GM18517 (cell line): ENCODE measurements at regions not wholly inside any gene's neighbourhood (a gene's known extent, or its start where the extent isn't known, plus 50 kb on each side); places are given as distances from the start of the nearest gene placed in this dataset.
"Not testable (repeated sequence)": the region's sequence is repeated elsewhere in the genome, so short reads cannot be mapped to it uniquely, and the experiment has no call there.

Experiments
- ATAC-seq: cut with Tn5 transposase; IDR thresholded peaks from one replicate; pipeline ENCODE4 v1.9.1; 2021; ENCODE audit warnings: mild to moderate bottlenecking, moderate library complexity; ENCODE audit not compliant: unreplicated experiment

- no peak for ATAC-seq
These were observed 250.9 kb upstream of the DAB2 start for GRCh38 chr5:39675676-39676075.

- no peak for ATAC-seq
These were observed 249.7 kb upstream of the DAB2 start for GRCh38 chr5:39674209-39675082.

GRCh38 chr5:39671561-39671961, 246.8 kb upstream of the DAB2 start:
- no peak for ATAC-seq

DNA sequence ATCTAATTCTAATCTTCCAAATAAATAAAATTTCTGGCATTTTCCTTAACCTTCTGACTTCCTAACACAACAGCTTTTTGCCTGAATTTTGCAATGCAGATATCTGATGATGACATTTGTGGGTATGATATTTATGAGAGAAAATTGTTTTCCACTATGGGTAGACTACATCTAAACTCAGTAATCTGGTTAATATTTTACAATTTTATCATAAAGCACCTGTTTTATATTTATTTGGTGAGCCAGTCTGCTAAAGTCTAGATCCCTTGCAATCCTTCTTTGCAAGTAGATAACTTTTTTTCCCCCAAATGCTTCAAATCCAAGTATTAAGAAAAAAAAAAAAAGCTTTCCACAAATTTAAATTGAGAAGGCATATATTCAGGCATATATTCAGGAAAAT, 246.2 kb upstream of the DAB2 start:
- ATAC-seq: no peak

DNA sequence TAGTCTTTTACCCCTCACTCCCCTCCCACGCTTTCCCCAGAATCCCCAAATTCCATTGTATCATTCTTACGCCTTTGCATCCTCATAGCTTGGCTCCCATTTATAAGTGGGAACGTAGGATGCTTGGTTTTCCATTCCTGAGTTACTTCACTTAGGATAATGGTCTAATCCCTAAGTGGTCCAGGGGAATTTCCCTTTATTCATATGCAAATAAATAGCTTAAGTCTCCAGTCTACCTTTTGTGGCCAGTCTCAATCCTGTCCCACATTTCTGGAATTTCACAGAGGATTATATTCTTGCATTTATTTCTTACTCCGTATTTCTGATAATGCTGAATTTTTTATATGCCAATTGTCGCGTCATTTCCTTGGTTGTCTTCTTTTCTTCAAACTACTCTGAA, 245.6 kb upstream of the DAB2 start:
- no peak for ATAC-seq

- no peak for ATAC-seq
These were observed 244.2 kb upstream of the DAB2 start for GRCh38 chr5:39668980-39669379.

DNA sequence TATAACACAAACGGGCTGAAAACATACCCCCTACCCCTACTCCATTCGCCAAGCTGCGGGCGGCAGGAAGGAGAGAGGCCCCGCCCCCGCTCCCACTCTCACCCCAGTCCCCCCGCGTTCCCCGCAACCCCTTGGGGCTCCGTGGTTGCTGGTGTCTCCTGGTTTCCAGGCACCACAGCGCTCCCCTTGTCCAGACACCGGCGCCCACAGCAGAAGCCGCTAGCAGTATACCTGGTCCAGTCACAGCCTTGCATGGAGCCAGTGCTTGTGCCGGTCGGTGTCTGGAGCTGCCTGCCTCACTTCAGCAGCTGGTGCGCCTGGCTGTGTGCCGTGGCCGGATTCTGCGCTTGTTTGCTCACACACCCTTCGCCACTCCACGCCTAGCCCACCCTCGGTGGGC, 240.5 kb upstream of the DAB2 start:
- no peak for ATAC-seq

- ATAC-seq: no peak
These were observed 238.2 kb upstream of the DAB2 start for GRCh38 chr5:39662945-39663344.

DNA sequence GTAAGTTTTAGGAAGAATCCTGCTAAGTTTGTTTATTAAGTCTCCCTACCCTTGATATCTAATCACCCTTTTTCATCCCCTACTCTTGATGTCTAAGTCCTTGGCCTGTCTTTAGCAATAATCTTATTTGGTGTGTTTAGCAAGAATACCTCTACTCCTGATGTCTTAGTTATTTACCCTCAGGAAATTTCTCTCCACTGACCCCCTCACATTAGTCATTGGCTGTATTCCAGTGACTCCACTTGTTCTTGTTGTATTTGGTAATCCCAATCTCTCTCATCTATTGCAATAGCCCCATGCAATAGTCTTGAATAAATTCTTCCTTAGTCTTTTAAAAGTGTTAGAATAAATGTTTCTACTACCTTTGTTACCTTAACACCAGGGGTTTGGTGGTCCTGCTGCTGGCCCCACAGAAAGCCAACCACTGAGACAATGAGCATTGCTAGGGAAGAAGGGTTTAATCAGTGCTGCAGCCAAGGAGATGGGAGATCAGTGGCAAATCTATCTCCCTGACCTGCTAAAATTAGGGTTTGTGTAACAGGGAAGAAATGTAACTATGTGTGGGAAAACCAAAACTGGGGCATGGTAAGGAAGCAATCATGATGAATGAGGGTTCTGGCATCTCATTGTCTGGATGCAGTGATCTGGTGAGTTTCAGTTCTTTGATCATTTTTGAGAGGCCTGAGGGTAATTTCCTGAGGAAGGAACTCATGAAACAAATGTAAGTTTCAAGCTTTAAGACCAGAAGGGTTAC, 236.4 kb upstream of the DAB2 start:
- ATAC-seq: no peak

DNA sequence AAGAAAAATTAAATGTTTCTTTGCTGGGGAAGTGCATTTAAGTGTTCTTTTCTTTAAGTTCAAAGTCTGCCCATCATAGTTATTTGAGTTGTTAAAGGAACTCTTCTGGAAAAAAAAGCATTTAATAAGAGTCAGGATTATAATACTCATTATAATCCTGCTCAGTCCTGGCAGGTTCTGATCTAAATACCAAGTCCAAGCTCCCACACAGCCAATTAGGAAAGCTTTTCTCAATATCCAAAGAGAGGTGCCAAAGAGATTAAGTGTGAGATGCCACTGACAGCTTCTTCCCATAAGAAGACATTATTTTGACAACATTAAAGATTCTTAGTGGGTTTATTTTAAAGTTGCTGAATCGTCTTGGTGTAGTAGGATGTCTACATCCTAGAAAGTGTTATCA, 235.2 kb upstream of the DAB2 start:
- no peak for ATAC-seq

DNA sequence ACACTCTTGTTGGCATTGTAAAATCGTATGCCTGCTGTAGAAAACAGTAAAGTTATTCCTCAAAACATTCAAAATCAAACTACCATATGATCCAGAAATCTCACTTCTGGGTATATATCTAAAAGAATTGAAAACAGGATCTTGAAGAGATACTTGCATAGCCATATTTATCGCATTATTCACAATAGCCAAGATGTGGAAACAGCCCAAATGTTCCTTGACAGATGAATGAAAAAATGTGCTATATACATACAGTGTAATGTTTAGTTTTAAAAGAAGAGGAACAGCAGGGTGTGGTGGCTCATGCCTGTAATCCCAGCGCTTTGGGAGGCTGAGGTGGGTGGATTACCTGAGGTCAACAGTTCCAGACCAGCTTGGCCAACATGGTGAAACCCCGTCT, 234.1 kb upstream of the DAB2 start:
- ATAC-seq: no peak

DNA sequence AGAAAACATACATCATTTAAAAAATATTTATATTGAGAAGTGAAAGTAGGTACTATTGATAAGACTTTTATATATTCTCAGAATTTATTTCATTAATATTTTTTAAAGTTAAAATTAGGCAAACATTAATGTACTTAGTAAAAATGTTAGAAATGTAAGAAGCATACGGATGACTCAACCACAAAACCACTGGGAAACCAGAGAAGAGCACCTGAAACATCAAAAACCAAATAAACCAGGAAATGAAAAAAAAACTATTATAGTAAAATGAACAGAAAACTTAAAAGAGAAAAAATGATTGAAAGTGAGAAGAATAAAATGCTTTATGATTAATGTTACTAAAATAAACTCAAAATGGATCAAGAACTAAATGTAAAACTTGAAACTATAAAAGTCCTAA, 233.2 kb upstream of the DAB2 start:
- ATAC-seq: no peak

- no peak for ATAC-seq
These were observed 231.8 kb upstream of the DAB2 start for GRCh38 chr5:39656600-39656999.

- ATAC-seq: no peak
These were observed 229.9 kb upstream of the DAB2 start for GRCh38 chr5:39654715-39655114.

DNA sequence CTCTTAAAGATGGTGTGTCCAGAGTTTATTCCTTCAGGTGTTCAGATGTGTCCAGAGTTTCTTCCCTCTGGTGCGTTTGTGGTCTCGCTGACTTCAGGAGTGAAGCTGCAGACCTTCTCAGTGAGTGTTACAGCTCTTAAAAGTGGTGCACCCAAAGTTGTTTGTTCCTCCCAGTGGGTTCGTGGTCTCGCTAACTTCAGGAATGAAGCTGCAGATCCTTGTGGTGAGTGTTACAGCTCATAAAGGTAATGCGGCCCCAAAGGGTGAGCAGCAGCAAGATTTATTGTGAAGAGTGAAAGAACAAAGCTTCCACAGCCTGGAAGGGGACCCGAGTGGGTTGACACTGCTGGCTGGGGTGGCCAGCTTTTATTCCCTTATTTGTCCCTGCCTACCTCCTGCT, 227.7 kb upstream of the DAB2 start:
- ATAC-seq: not testable (repeated sequence)

DNA sequence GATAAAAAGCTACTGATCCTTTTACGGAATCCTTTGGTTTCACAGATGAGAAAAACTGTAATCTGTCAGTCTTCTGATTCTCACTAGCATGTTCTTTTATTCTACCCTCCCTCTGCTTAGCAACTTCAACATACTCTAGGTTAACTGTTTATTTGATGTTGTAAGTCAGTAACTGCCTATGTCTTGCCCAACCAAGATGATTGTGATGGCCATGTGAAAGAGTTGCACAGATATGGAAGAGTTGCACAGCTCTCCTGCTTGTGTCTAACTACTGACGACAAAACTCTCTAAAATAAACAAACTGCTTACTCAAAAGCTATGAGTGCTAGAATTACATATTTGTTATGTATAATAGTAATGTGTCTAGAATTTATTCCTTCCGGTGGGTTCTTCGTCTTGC, 227.3 kb upstream of the DAB2 start:
- no peak for ATAC-seq

GRCh38 chr5:39650008-39650762, 225.4 kb upstream of the DAB2 start:
- no peak for ATAC-seq

GRCh38 chr5:39648848-39649227, 224.1 kb upstream of the DAB2 start:
- no peak for ATAC-seq

DNA sequence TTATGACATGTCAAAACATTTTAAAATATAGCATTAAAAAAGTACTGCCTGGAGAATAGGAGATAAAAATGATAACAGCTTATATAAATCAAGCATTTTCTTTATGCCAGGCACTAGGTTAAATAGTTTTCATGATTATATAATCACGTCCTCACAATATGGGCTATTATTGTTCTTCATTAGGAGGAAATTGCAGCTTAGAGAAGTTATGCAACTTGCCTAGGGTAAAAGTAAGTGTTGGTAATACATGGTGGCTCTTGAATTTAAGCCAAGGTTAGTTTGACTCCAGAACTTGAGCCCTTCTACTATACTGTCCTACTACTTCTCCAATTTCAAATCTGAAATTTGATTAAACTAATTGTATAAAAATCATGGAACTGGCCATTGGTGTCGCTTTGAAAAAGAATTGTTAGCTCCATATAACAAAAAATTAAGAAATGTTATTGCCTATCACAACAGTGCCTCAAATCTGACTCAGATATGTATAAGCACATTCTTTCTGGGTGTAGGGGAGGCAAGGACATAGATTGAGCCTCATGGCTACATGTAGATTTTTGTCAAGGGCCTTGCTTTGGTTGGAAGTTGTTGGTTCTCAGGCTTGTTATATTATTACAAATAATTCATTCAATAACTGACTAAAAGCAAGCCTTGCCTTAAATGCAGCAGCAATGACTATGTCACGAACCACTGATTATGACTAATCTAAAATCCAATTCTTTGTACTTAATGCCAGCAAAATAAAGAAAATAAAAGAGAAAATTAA, 223.5 kb upstream of the DAB2 start:
- ATAC-seq: no peak

GRCh38 chr5:39640552-39640951, 215.8 kb upstream of the DAB2 start:
- ATAC-seq: no peak

- ATAC-seq: no peak
These were observed 214.9 kb upstream of the DAB2 start for GRCh38 chr5:39639618-39640089.
